Tibial nerve (tissue), 4 donors: ENCODE measurements at regions not wholly inside any gene's neighbourhood (a gene's known extent, or its start where the extent isn't known, plus 50 kb on each side); places are given as distances from the start of the nearest gene placed in this dataset.

ENCODE experiments used
- DNase-seq, 2 donors: peaks; one replicate each; pipeline ENCODE4 v3.0.0-alpha.2; 2019; ENCODE audit warnings: low spot score in 2 of 2
- H3K27ac ChIP-seq, 4 donors: fragments of 200-600 bp; sonication (generic) in 3 of 4; one replicate each; pipeline ENCODE4 v1.5.1; 2017 to 2019; ENCODE audit warnings: mild to moderate bottlenecking in 1 of 4
- H3K27me3 ChIP-seq, 2 donors: fragments of 200-600 bp; sonication (generic) in 1 of 2; one replicate each; pipeline versions ENCODE4 v1.5.1 to v1.6.0; 2017 to 2019
- H3K36me3 ChIP-seq, 3 donors: fragments of 200-600 bp; sonication (generic); one replicate each; pipeline ENCODE4 v1.5.1; 2018 to 2019
- H3K4me1 ChIP-seq, 4 donors: fragments of 200-600 bp; sonication (generic) in 3 of 4; one replicate each; pipeline ENCODE4 v1.5.1; 2017 to 2019
- H3K4me3 ChIP-seq, 4 donors: fragments of 200-600 bp; sonication (generic) in 3 of 4; one replicate each; pipeline ENCODE4 v1.5.1; 2017 to 2019; ENCODE audit warnings: mild to moderate bottlenecking in 1 of 4, moderate library complexity in 1 of 4
- H3K9me3 ChIP-seq, 4 donors: fragments of 200-600 bp; sonication (generic) in 3 of 4; one replicate each; pipeline ENCODE4 v1.5.1; 2017 to 2019
- CTCF ChIP-seq, 5 experiments: fragments of 200-600 bp in 3 of 5; fragments of 450-650 bp in 2 of 5; sonication (generic) in 3 of 5; IDR thresholded peaks; one replicate each; pipeline ENCODE4 v1.5.1; 2016 to 2019; ENCODE audit warnings: antibody characterized with exemption in 5 of 5, mild to moderate bottlenecking in 3 of 5, moderate library complexity in 2 of 5
- EP300 ChIP-seq, 2 donors: sonication (generic); formaldehyde crosslinking; IDR thresholded peaks; one replicate each; pipeline ENCODE4 v1.6.1; 2017; ENCODE audit warnings: antibody characterized with exemption in 2 of 2, mild to moderate bottlenecking in 1 of 2
- POLR2A ChIP-seq, 2 donors: fragments of 450-650 bp; IDR thresholded peaks; one replicate each; pipeline ENCODE4 v1.6.1; 2017; ENCODE audit warnings: antibody characterized with exemption in 2 of 2, mild to moderate bottlenecking in 2 of 2, moderate library complexity in 2 of 2
- WGBS, 2 donors: methylation state at CpG; one replicate each; pipeline ENCODE4 v1.1.5; 2018; 5-methylcytosine and 5-hydroxymethylcytosine counted together

- DNase-seq, result no peak
- Histone ChIP-seq H3K27ac (peak overlapping the region; percentile 6 to 81 (median 66)), H3K4me3 (no peak overlapping the region), H3K9me3 (no peaks in the 10 kb centered on the region), H3K27me3 (no peaks in the 10 kb centered on the region), H3K4me1 (peaks cover 0 to 23% (median 0%) of the 10 kb centered on the region in 4 donors), H3K36me3 (no peaks in the 10 kb centered on the region)
- TF ChIP-seq EP300 (IDR thresholded peaks at IDR 0.05), result peak in 1 of 2 donors; percentile 76
- TF ChIP-seq CTCF (IDR thresholded peaks at IDR 0.05), result no peak
- 46 to 50% methylated on average over 5 of the region's 5 CpGs for WGBS, 2 donors
Observed at GRCh38 chr3:23663661-23664186, 142.0 kb upstream of the UBE2E1 start.

GRCh38 chr3:23664459-23664858 lies 141.3 kb upstream of the UBE2E1 start:
- no peak overlapping the region for H3K4me3 ChIP-seq
- no peaks in the 10 kb centered on the region for H3K36me3 ChIP-seq
- peak overlapping the region in 3 of 4 donors; percentile 47 to 81 (median 71) for H3K27ac ChIP-seq
- DNase-seq, result no peak
- 92 to 94% methylated on average over 1 of the region's 1 CpG for whole genome bisulfite sequencing, 2 donors
- no peaks in the 10 kb centered on the region for H3K27me3 ChIP-seq
- no peaks in the 10 kb centered on the region for H3K9me3 ChIP-seq
- peaks cover 0 to 23% (median 0%) of the 10 kb centered on the region in 4 donors for H3K4me1 ChIP-seq
- TF ChIP-seq POLR2A (IDR thresholded peaks at IDR 0.05), result no peak
- TF ChIP-seq CTCF (IDR thresholded peaks at IDR 0.05), result no peak
- TF ChIP-seq EP300 (IDR thresholded peaks at IDR 0.05), result no peak

- no peak for DNase-seq
- no peaks in the 10 kb centered on the region for H3K9me3 ChIP-seq
- no peaks in the 10 kb centered on the region for H3K27me3 ChIP-seq
- no peaks in the 10 kb centered on the region for H3K36me3 ChIP-seq
- TF ChIP-seq POLR2A (IDR thresholded peaks at IDR 0.05) (no peak), CTCF (IDR thresholded peaks at IDR 0.05) (no peak), EP300 (IDR thresholded peaks at IDR 0.05) (no peak)
- H3K27ac ChIP-seq, result no peak overlapping the region
- 88 to 96% methylated on average over 1 of the region's 1 CpG for WGBS, 2 donors
- peaks cover 0 to 17% (median 0%) of the 10 kb centered on the region in 4 donors for H3K4me1 ChIP-seq
- no peak overlapping the region for H3K4me3 ChIP-seq
Observed at GRCh38 chr3:23665741-23666140, 140.0 kb upstream of the UBE2E1 start.

- Histone ChIP-seq H3K9me3 (no peaks in the 10 kb centered on the region), H3K27me3 (no peaks in the 10 kb centered on the region), H3K36me3 (no peaks in the 10 kb centered on the region), H3K4me3 (no peak overlapping the region), H3K4me1 (peaks cover 0 to 20% (median 0%) of the 10 kb centered on the region in 4 donors), H3K27ac (no peak overlapping the region)
- 94 to 95% methylated on average over 4 of the region's 4 CpGs for WGBS, 2 donors
- no peak for DNase-seq
- TF ChIP-seq POLR2A (IDR thresholded peaks at IDR 0.05), result no peak
- no peak for TF ChIP-seq CTCF (IDR thresholded peaks at IDR 0.05)
- TF ChIP-seq EP300 (IDR thresholded peaks at IDR 0.05), result no peak
Observed at GRCh38 chr3:23666818-23667217, 138.9 kb upstream of the UBE2E1 start.

- DNase-seq, result no peak
- Histone ChIP-seq H3K4me3 (no peak overlapping the region), H3K9me3 (no peaks in the 10 kb centered on the region), H3K4me1 (peaks cover 0 to 13% (median 0%) of the 10 kb centered on the region in 4 donors), H3K36me3 (no peaks in the 10 kb centered on the region), H3K27ac (no peak overlapping the region), H3K27me3 (no peaks in the 10 kb centered on the region)
- TF ChIP-seq POLR2A (IDR thresholded peaks at IDR 0.05) (no peak), EP300 (IDR thresholded peaks at IDR 0.05) (no peak), CTCF (IDR thresholded peaks at IDR 0.05) (no peak)
- WGBS, 2 donors, result 88 to 93% methylated on average over 6 of the region's 6 CpGs
Observed at GRCh38 chr3:23667536-23668429, 138.0 kb upstream of the UBE2E1 start.
